Stomach (tissue), 8 donors: ENCODE measurements at regions not wholly inside any gene's neighbourhood (a gene's known extent, or its start where the extent isn't known, plus 50 kb on each side); places are given as distances from the start of the nearest gene placed in this dataset.

Experiments
- DNase-seq, 2 donors: peaks; one replicate each; pipeline versions ENCODE4 v3.0.0 to v3.0.0-alpha.2; 2013 to 2019
- H3K27ac ChIP-seq, 5 donors: fragments of 200-600 bp in 4 of 5; sonication (generic) in 4 of 5; one replicate each; pipeline ENCODE4 v1.5.1; 2013 to 2019; ENCODE audit warnings: mild to moderate bottlenecking in 1 of 5, moderate library complexity in 1 of 5
- H3K27me3 ChIP-seq, 3 donors: fragments of 200-600 bp; sonication (generic); one replicate each; pipeline ENCODE4 v1.5.1; 2017 to 2019; ENCODE audit warnings: mixed run types in 1 of 3
- H3K36me3 ChIP-seq, 4 donors: fragments of 200-600 bp; sonication (generic); 1 replicate in 3 of 4; 2 replicates in 1 of 4; pipeline ENCODE4 v1.5.1; 2016 to 2019
- H3K4me1 ChIP-seq, 4 donors: fragments of 200-600 bp; sonication (generic); one replicate each; pipeline ENCODE4 v1.5.1; 2016 to 2019
- H3K4me3 ChIP-seq, 4 donors: fragments of 200-600 bp; sonication (generic) in 3 of 4; one replicate each; pipeline ENCODE4 v1.5.1; 2016 to 2019; ENCODE audit warnings: mild to moderate bottlenecking in 1 of 4
- H3K9me3 ChIP-seq, 4 donors: fragments of 200-600 bp; sonication (generic); one replicate each; pipeline ENCODE4 v1.5.1; 2016 to 2019
- EP300 ChIP-seq: sonication (generic); formaldehyde crosslinking; IDR thresholded peaks from one replicate; pipeline ENCODE4 v1.6.1; 2017; ENCODE audit warnings: antibody characterized with exemption
- POLR2A ChIP-seq, 4 donors: fragments of 450-650 bp; IDR thresholded peaks; one replicate each; pipeline ENCODE4 v1.6.1; 2016; ENCODE audit warnings: antibody characterized with exemption in 4 of 4, control low read depth in 2 of 4, mild to moderate bottlenecking in 1 of 4, moderate library complexity in 1 of 4
- POLR2AphosphoS5 ChIP-seq, 3 donors: sonication (generic); formaldehyde crosslinking; IDR thresholded peaks; one replicate each; pipeline ENCODE4 v1.6.1; 2016; ENCODE audit warnings: antibody characterized with exemption in 3 of 3
- WGBS, 5 donors: extraction: QIAGEN DNeasy Blood & Tissue Kit in 3 of 5; methylation state at CpG; one replicate each; pipeline versions ENCODE4 v1.1.5 to v1.1.7; 2013 to 2018; 5-methylcytosine and 5-hydroxymethylcytosine counted together
- intact Hi-C: fragments of 100-400 bp; cut with DNase I; formaldehyde crosslinking; loops from one replicate; pipeline ENCODE4 v1.15.1; 2023; ENCODE audit warnings: low total_unique reads
- TF ChIP-seq, protein P1 (sequence below), 7 experiments: fragments of 450-650 bp in 4 of 7; fragments of 200-600 bp in 3 of 7; sonication (generic) in 3 of 7; IDR thresholded peaks; one replicate each; pipeline ENCODE4 v1.5.1; 2016 to 2019; ENCODE audit warnings: antibody characterized with exemption in 7 of 7, control low read depth in 2 of 7, mild to moderate bottlenecking in 1 of 7
- donor health status: healthy with polysubstance abuse.
- donor health status: Bipolar disorder and iron deficiency.
- donor health status: healthy.

DNA sequence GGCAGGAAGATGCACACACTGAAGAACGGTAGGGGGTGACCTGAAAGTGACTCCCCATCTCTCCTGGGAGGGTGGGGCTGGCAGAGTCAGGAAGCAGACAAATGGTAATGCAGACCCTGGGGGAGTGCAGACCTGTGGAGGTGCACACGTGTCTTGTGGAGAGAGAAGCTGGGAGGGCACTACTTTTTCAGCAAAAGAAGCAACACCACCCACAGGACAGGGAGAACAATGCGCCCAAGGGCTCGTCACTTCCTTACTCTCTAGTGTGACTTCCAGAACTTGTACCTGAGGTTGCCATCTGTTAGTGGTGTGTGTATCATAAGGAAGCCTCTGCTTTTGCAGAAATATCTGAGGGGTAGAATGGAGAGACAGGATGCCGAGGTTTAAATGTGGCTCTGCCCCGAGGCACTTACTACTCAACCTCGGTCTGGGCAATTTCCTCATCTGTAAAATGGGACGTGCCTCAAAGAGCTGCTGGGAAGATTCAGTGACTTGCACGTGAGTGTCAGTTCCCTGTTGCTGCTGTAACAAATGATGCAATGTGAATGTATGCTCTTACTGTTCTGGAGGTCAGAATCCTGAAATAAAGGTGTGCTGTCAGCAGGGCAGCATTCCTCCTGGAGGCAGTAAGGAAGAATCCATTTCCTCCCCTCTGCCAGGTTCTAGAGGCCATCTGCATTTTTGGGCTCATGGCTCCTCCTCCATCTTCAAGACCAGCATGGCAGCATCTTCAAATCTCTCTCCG is 323.4 kb downstream of the SHANK2 start:
- no peak overlapping the region for H3K4me3 ChIP-seq
- 75 to 85% (median 83%) methylated on average over 9 to 10 of the region's 10 CpGs for WGBS, 5 donors

GRCh38 chr11:70930215-70930614 is 322.2 kb downstream of the SHANK2 start:
- Histone ChIP-seq H3K27me3 (no peaks in the 10 kb centered on the region), H3K36me3 (no peaks in the 10 kb centered on the region), H3K27ac (no peak overlapping the region), H3K9me3 (peaks cover 0 to 10% (median 4%) of the 10 kb centered on the region in 4 donors), H3K4me1 (no peaks in the 10 kb centered on the region), H3K4me3 (no peak overlapping the region)
- TF ChIP-seq POLR2A (IDR thresholded peaks at IDR 0.05): no peak
- TF ChIP-seq EP300: no peak
- TF ChIP-seq POLR2AphosphoS5 (IDR thresholded peaks at IDR 0.05): no peak
- TF ChIP-seq, protein P1, sequence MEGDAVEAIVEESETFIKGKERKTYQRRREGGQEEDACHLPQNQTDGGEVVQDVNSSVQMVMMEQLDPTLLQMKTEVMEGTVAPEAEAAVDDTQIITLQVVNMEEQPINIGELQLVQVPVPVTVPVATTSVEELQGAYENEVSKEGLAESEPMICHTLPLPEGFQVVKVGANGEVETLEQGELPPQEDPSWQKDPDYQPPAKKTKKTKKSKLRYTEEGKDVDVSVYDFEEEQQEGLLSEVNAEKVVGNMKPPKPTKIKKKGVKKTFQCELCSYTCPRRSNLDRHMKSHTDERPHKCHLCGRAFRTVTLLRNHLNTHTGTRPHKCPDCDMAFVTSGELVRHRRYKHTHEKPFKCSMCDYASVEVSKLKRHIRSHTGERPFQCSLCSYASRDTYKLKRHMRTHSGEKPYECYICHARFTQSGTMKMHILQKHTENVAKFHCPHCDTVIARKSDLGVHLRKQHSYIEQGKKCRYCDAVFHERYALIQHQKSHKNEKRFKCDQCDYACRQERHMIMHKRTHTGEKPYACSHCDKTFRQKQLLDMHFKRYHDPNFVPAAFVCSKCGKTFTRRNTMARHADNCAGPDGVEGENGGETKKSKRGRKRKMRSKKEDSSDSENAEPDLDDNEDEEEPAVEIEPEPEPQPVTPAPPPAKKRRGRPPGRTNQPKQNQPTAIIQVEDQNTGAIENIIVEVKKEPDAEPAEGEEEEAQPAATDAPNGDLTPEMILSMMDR (IDR thresholded peaks at IDR 0.05): no peak
- WGBS, 5 donors: 86 to 97% (median 91%) methylated on average over 3 of the region's 3 CpGs
- DNase-seq: no peak
- intact Hi-C loops: no loop called here

More for the DNA sequence above, 323.4 kb downstream of the SHANK2 start:
- Histone ChIP-seq H3K27ac (no peak overlapping the region), H3K27me3 (no peaks in the 10 kb centered on the region), H3K9me3 (peaks cover 0 to 12% (median 4%) of the 10 kb centered on the region in 4 donors), H3K4me1 (no peaks in the 10 kb centered on the region), H3K36me3 (no peaks in the 10 kb centered on the region)
- TF ChIP-seq POLR2A (IDR thresholded peaks at IDR 0.05): no peak
- DNase-seq: no peak
- intact Hi-C loops: no loop called here

DNA sequence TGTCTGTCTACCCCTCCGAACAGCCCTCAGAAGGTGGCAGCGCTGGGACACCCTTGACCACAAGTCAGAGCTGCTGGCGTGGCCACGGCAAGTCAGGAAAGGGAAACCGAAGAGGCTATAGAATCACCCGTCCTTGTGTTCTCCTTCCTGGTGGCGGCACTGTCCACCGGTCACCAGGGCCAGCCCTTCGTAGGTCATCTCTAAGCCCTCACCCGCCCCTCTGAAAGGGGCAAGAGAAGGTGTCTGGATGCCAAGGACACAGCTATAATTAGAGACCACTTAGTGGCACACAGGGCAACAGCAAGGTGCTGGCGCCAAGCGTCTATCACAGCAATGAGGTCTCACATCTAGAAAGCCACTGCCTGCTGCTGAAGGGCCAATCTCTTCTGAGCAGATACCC is 320.9 kb downstream of the SHANK2 start:
- no peaks in the 10 kb centered on the region for H3K36me3 ChIP-seq
- no peak overlapping the region for H3K4me3 ChIP-seq
- WGBS, 5 donors: 88 to 97% (median 93%) methylated on average over 12 of the region's 12 CpGs
- TF ChIP-seq, protein P1 (IDR thresholded peaks at IDR 0.05): no peak
- TF ChIP-seq POLR2AphosphoS5 (IDR thresholded peaks at IDR 0.05): no peak
- peaks cover 0 to 6% (median 2%) of the 10 kb centered on the region in 4 donors for H3K9me3 ChIP-seq
- no peaks in the 10 kb centered on the region for H3K4me1 ChIP-seq
- DNase-seq: no peak
- intact Hi-C loops: no loop called here
- H3K27me3 ChIP-seq: no peaks in the 10 kb centered on the region
- H3K27ac ChIP-seq: no peak overlapping the region

- Histone ChIP-seq H3K27ac (no peak overlapping the region), H3K27me3 (no peaks in the 10 kb centered on the region), H3K9me3 (peaks cover 0 to 6% (median 2%) of the 10 kb centered on the region in 4 donors), H3K4me3 (no peak overlapping the region), H3K4me1 (no peaks in the 10 kb centered on the region), H3K36me3 (no peaks in the 10 kb centered on the region)
- TF ChIP-seq EP300 (no peak), POLR2A (IDR thresholded peaks at IDR 0.05) (no peak), POLR2AphosphoS5 (IDR thresholded peaks at IDR 0.05) (no peak)
- TF ChIP-seq, protein P1 (IDR thresholded peaks at IDR 0.05): no peak
- intact Hi-C loops: no loop called here
- no peak for DNase-seq
- 89 to 97% (median 94%) methylated on average over 10 of the region's 10 CpGs for WGBS, 5 donors
Observed at GRCh38 chr11:70933981-70934583, 318.3 kb downstream of the SHANK2 start.
